Ovary (tissue), 7 donors: ENCODE measurements at regions not wholly inside any gene's neighbourhood (a gene's known extent, or its start where the extent isn't known, plus 50 kb on each side); places are given as distances from the start of the nearest gene placed in this dataset.

Source experiments
- DNase-seq, 5 donors: peaks; one replicate each; pipeline ENCODE4 v3.0.0-alpha.2; 2019 to 2020
- H3K27ac ChIP-seq, 2 donors: fragments of 200-600 bp; one replicate each; pipeline versions ENCODE4 v1.5.1 to v1.8.0; 2019 to 2022
- H3K27me3 ChIP-seq: fragments of 200-600 bp; one replicate; pipeline ENCODE4 v1.8.0; 2022
- H3K36me3 ChIP-seq: fragments of 200-600 bp; sonication (generic); one replicate; pipeline ENCODE4 v1.5.1; 2019
- H3K4me1 ChIP-seq: one replicate; pipeline ENCODE4 v1.8.1; 2013; ENCODE audit warnings: mild to moderate bottlenecking, moderate library complexity; ENCODE audit not compliant: insufficient read depth
- H3K4me3 ChIP-seq: fragments of 200-600 bp; sonication (generic); one replicate; pipeline ENCODE4 v1.5.1; 2017
- H3K9me3 ChIP-seq, 2 donors: fragments of 200-600 bp in 1 of 2; sonication (generic) in 1 of 2; one replicate each; pipeline versions ENCODE4 v1.5.1 to v1.8.1; 2013 to 2019; ENCODE audit warnings: mild to moderate bottlenecking in 1 of 2, moderate library complexity in 1 of 2
- EP300 ChIP-seq: sonication (generic); formaldehyde crosslinking; IDR thresholded peaks from one replicate; pipeline ENCODE4 v1.6.1; 2017; ENCODE audit warnings: antibody characterized with exemption
- POLR2A ChIP-seq: fragments of 450-650 bp; IDR thresholded peaks from one replicate; pipeline ENCODE4 v1.6.1; 2017; ENCODE audit warnings: antibody characterized with exemption, mild to moderate bottlenecking, moderate library complexity
- WGBS, 3 donors: extraction: QIAGEN DNeasy Blood & Tissue Kit in 1 of 3; methylation state at CpG; one replicate each; pipeline versions ENCODE4 v1.1.5 to v1.1.7; 2013 to 2017; 5-methylcytosine and 5-hydroxymethylcytosine counted together
- intact Hi-C, 4 donors: fragments of 100-400 bp; cut with DNase I; formaldehyde crosslinking; loops; one replicate each; pipeline versions ENCODE4 v1.11.0 to v1.15.1; 2022 to 2023
- TF ChIP-seq, protein P1 (sequence below), 3 donors: fragments of 450-650 bp in 2 of 3; fragments of 200-600 bp in 1 of 3; IDR thresholded peaks; one replicate each; pipeline versions ENCODE4 v1.5.1 to v1.8.0; 2016 to 2022; ENCODE audit warnings: antibody characterized with exemption in 3 of 3, mild to moderate bottlenecking in 1 of 3
- donor health status: DM: no; HTN: no; CAD: no; lungs with moderate emphysema.
- donor health status: DM: no; HTN: no; CAD: no.
- donor health status: Bipolar disorder and iron deficiency.
- donor health status: DM: no; HTN: no; CAD: no.
- donor health status: DM: yes; HTN: yes; CAD: no.

DNA sequence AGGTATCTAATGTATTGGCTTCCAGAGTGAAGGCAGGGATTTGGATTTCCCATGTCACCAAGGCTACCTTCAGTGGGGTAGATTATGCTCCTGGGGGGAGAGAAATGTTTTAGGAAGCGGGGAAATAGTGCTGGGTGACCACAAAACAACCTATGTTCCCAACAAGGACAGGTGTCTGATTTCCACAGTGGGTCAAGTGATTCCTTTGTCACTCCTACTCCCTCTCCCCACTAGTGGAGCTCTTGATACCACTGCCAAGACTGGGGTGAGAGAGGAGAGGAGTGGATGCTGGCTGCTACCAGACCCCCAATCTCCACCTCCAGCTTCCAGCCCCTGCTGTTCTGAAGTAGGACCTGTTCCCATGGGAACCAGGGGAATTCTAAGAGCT is 104.3 kb upstream of the FAM78B start:
- DNase-seq = no peak
- intact Hi-C loops = no loop called here
- Histone ChIP-seq H3K27ac (no peak overlapping the region), H3K36me3 (no peaks in the 10 kb centered on the region), H3K4me3 (no peak overlapping the region), H3K4me1 (no peaks in the 10 kb centered on the region), H3K9me3 (no peaks in the 10 kb centered on the region), H3K27me3 (no peaks in the 10 kb centered on the region)
- no peak for TF ChIP-seq POLR2A
- TF ChIP-seq, protein P1, sequence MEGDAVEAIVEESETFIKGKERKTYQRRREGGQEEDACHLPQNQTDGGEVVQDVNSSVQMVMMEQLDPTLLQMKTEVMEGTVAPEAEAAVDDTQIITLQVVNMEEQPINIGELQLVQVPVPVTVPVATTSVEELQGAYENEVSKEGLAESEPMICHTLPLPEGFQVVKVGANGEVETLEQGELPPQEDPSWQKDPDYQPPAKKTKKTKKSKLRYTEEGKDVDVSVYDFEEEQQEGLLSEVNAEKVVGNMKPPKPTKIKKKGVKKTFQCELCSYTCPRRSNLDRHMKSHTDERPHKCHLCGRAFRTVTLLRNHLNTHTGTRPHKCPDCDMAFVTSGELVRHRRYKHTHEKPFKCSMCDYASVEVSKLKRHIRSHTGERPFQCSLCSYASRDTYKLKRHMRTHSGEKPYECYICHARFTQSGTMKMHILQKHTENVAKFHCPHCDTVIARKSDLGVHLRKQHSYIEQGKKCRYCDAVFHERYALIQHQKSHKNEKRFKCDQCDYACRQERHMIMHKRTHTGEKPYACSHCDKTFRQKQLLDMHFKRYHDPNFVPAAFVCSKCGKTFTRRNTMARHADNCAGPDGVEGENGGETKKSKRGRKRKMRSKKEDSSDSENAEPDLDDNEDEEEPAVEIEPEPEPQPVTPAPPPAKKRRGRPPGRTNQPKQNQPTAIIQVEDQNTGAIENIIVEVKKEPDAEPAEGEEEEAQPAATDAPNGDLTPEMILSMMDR (IDR thresholded peaks at IDR 0.05) = no peak
- TF ChIP-seq EP300 = no peak
- 44 to 52% (median 47%) methylated on average over 1 of the region's 1 CpG for WGBS, 3 donors

DNA sequence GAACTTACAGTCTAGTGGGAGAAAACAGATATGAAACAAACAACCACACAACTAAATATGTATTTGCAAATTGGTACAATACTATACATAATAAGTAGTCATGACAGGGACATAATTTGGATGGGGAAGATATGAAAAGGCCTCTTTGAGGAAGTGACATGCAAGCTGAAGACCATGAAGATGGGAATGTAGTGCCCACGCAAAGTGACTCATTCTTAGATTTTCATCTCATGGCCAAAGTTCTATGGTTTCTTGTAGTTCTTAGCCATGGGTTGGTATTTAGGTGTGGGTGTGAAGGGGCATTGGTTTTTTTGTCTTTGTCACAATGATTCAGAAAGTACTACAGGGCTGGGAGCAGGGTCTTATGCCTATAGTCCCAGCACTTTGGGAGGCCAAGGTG is 105.4 kb upstream of the FAM78B start:
- no peaks in the 10 kb centered on the region for H3K4me1 ChIP-seq
- no peak overlapping the region for H3K4me3 ChIP-seq
- TF ChIP-seq, protein P1 (IDR thresholded peaks at IDR 0.05) = no peak
- no peak overlapping the region for H3K27ac ChIP-seq
- intact Hi-C loops = no loop called here
- H3K27me3 ChIP-seq = no peaks in the 10 kb centered on the region
- WGBS, 3 donors = 85 to 97% (median 92%) methylated on average over 1 of the region's 1 CpG
- DNase-seq = no peak
- H3K9me3 ChIP-seq = no peaks in the 10 kb centered on the region
- H3K36me3 ChIP-seq = no peaks in the 10 kb centered on the region

DNA sequence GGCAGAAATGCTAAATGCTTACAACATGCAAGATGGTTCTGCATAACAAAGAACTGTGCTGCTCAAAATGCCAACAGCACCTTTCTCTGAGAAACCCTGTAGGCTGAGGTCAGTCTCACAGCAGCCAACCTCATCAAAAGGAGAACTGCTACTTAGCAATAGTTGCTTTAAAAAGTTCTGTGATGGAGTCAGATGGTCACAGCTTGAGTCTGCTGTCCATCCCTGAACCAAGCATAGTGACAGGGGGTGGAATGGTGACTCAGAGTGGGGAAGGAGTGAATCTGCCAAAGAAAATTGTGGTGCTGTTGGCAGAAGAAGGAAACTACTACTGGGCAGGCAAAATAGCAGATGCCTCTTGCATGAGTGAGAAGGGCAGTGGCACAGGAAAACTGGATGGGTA is 106.0 kb upstream of the FAM78B start:
- no peak overlapping the region for H3K27ac ChIP-seq
- TF ChIP-seq, protein P1 (IDR thresholded peaks at IDR 0.05) = no peak
- TF ChIP-seq POLR2A = no peak
- no peak for TF ChIP-seq EP300
- no peaks in the 10 kb centered on the region for H3K9me3 ChIP-seq
- H3K4me1 ChIP-seq = no peaks in the 10 kb centered on the region
- H3K36me3 ChIP-seq = no peaks in the 10 kb centered on the region
- intact Hi-C loops = no loop called here
- no peak overlapping the region for H3K4me3 ChIP-seq
- DNase-seq = no peak
- no peaks in the 10 kb centered on the region for H3K27me3 ChIP-seq

DNA sequence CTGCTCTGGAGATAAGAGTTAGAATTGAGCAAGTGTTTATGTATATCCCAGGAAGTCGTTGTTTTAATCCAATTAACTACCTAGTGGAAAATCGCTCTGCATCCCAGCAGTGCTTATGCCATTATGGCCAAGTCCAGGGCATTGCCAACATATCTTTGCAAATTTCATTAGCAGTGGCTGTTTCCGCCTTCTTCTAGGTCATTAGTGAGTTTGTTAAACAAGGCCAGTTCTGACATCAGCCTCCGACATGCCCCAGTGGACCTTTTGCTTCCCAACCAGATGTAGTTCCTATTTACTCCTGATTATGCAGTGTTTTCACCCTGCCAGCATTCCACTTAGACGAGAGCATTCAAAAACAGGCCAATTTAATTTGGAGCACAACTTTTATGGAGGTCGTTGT is 106.8 kb upstream of the FAM78B start:
- H3K9me3 ChIP-seq = no peaks in the 10 kb centered on the region
- WGBS, 3 donors = 55 to 63% (median 57%) methylated on average over 6 of the region's 6 CpGs
- DNase-seq = no peak
- H3K36me3 ChIP-seq = no peaks in the 10 kb centered on the region
- no peak overlapping the region for H3K4me3 ChIP-seq
- no peak overlapping the region for H3K27ac ChIP-seq
- H3K27me3 ChIP-seq = no peaks in the 10 kb centered on the region
- TF ChIP-seq, protein P1 (IDR thresholded peaks at IDR 0.05) = no peak
- no peak for TF ChIP-seq EP300
- H3K4me1 ChIP-seq = no peaks in the 10 kb centered on the region
- intact Hi-C loops = no loop called here
